Activated naive CD8-positive, alpha-beta T cell treated with anti-CD3 and anti-CD28 coated beads, Interleukin-2, amount 50 U/mL, for 24 hours (primary cell): ENCODE measurements at regions not wholly inside any gene's neighbourhood (a gene's known extent, or its start where the extent isn't known, plus 50 kb on each side); places are given as distances from the start of the nearest gene placed in this dataset.
A peak's percentile ranks its signal among the peaks of the same experiment; 100 is the strongest.

Source experiments
- ATAC-seq: fragments of 150-1000 bp; cut with Tn5 transposase; one replicate; pipeline ENCODE4 v1.10.0; 2021
- DNase-seq: peaks from one replicate; pipeline ENCODE4 v3.0.0; 2021
- H3K27ac Mint-ChIP-seq: one replicate; pipeline ENCODE4 v1.8.0; 2021; ENCODE audit warnings: mild to moderate bottlenecking, mixed read lengths
- H3K27me3 Mint-ChIP-seq: one replicate; pipeline ENCODE4 v1.8.0; 2021; ENCODE audit warnings: mixed read lengths
- H3K36me3 Mint-ChIP-seq: one replicate; pipeline ENCODE4 v1.8.0; 2021; ENCODE audit warnings: low read depth, mixed read lengths
- H3K4me1 Mint-ChIP-seq: one replicate; pipeline ENCODE4 v1.8.0; 2021; ENCODE audit warnings: mixed read lengths
- H3K4me3 Mint-ChIP-seq: one replicate; pipeline ENCODE4 v1.8.0; 2021; ENCODE audit warnings: mild to moderate bottlenecking, moderate library complexity, mixed read lengths
- H3K9me3 Mint-ChIP-seq: one replicate; pipeline ENCODE4 v1.8.0; 2021; ENCODE audit warnings: mixed read lengths

- H3K36me3 Mint-ChIP-seq, result no peaks in the 10 kb centered on the region
Measured at GRCh38 chr11:8740129-8740528, 57.5 kb downstream of the RPL27A start.

GRCh38 chr11:8744423-8744822 is 61.8 kb downstream of the RPL27A start:
- Mint-ChIP-seq H3K27ac (no peak overlapping the region), H3K4me3 (no peak overlapping the region), H3K4me1 (peaks cover 9% of the 10 kb centered on the region), H3K27me3 (peaks cover 3% of the 10 kb centered on the region), H3K9me3 (no peaks in the 10 kb centered on the region), H3K36me3 (no peaks in the 10 kb centered on the region)
- peak; percentile 89 for ATAC-seq
- no peak for DNase-seq

More at GRCh38 chr11:8740129-8740528, 57.5 kb downstream of the RPL27A start:
- Mint-ChIP-seq H3K4me1 (peaks cover 7% of the 10 kb centered on the region), H3K27me3 (peaks cover 3% of the 10 kb centered on the region), H3K9me3 (no peaks in the 10 kb centered on the region), H3K4me3 (no peak overlapping the region), H3K27ac (no peak overlapping the region)
- DNase-seq, result no peak
- no peak for ATAC-seq

- peaks cover 3% of the 10 kb centered on the region for H3K27me3 Mint-ChIP-seq
- H3K27ac Mint-ChIP-seq, result no peak overlapping the region
- no peak for ATAC-seq
Measured at GRCh38 chr11:8745431-8746253, 63.0 kb downstream of the RPL27A start.

GRCh38 chr11:8746331-8746974 is 63.9 kb downstream of the RPL27A start:
- no peak for ATAC-seq
- H3K9me3 Mint-ChIP-seq, result no peaks in the 10 kb centered on the region
- H3K27me3 Mint-ChIP-seq, result peaks cover 3% of the 10 kb centered on the region
- no peak for DNase-seq
- no peak overlapping the region for H3K4me3 Mint-ChIP-seq
- H3K36me3 Mint-ChIP-seq, result no peaks in the 10 kb centered on the region
- no peak overlapping the region for H3K27ac Mint-ChIP-seq
- H3K4me1 Mint-ChIP-seq, result peaks cover 9% of the 10 kb centered on the region

More at GRCh38 chr11:8745431-8746253, 63.0 kb downstream of the RPL27A start:
- no peaks in the 10 kb centered on the region for H3K36me3 Mint-ChIP-seq
- no peaks in the 10 kb centered on the region for H3K9me3 Mint-ChIP-seq
- no peak for DNase-seq
- H3K4me3 Mint-ChIP-seq, result no peak overlapping the region
- H3K4me1 Mint-ChIP-seq, result peaks cover 9% of the 10 kb centered on the region

GRCh38 chr11:8747173-8747572 is 64.6 kb downstream of the RPL27A start:
- H3K27me3 Mint-ChIP-seq, result peaks cover 5% of the 10 kb centered on the region
- H3K4me3 Mint-ChIP-seq, result no peak overlapping the region
- no peaks in the 10 kb centered on the region for H3K9me3 Mint-ChIP-seq
- no peak for ATAC-seq
- peaks cover 9% of the 10 kb centered on the region for H3K4me1 Mint-ChIP-seq
- H3K36me3 Mint-ChIP-seq, result no peaks in the 10 kb centered on the region
- DNase-seq, result no peak
- no peak overlapping the region for H3K27ac Mint-ChIP-seq

GRCh38 chr11:8748317-8748716 is 65.7 kb downstream of the RPL27A start:
- Mint-ChIP-seq H3K9me3 (no peaks in the 10 kb centered on the region), H3K4me3 (no peak overlapping the region), H3K27ac (no peak overlapping the region), H3K27me3 (peaks cover 2% of the 10 kb centered on the region), H3K36me3 (no peaks in the 10 kb centered on the region), H3K4me1 (peaks cover 9% of the 10 kb centered on the region)
- DNase-seq, result no peak
- no peak for ATAC-seq

GRCh38 chr11:8749202-8749601 is 66.6 kb downstream of the RPL27A start:
- H3K36me3 Mint-ChIP-seq, result no peaks in the 10 kb centered on the region
- H3K27me3 Mint-ChIP-seq, result peaks cover 2% of the 10 kb centered on the region
- ATAC-seq (no peak), DNase-seq (no peak)
- H3K27ac Mint-ChIP-seq, result no peak overlapping the region
- H3K4me3 Mint-ChIP-seq, result no peak overlapping the region
- H3K9me3 Mint-ChIP-seq, result no peaks in the 10 kb centered on the region
- H3K4me1 Mint-ChIP-seq, result peaks cover 8% of the 10 kb centered on the region

- no peak for DNase-seq
- Mint-ChIP-seq H3K27ac (no peak overlapping the region), H3K27me3 (peaks cover 2% of the 10 kb centered on the region), H3K36me3 (no peaks in the 10 kb centered on the region), H3K4me1 (no peaks in the 10 kb centered on the region), H3K9me3 (no peaks in the 10 kb centered on the region), H3K4me3 (no peak overlapping the region)
- ATAC-seq, result no peak
Measured at GRCh38 chr11:8754241-8754640, 71.6 kb downstream of the RPL27A start.

GRCh38 chr11:8756201-8756600 is 73.6 kb downstream of the RPL27A start:
- Mint-ChIP-seq H3K27ac (no peak overlapping the region), H3K27me3 (peaks cover 2% of the 10 kb centered on the region), H3K4me1 (no peaks in the 10 kb centered on the region), H3K9me3 (no peaks in the 10 kb centered on the region), H3K36me3 (no peaks in the 10 kb centered on the region), H3K4me3 (no peak overlapping the region)
- ATAC-seq (no peak), DNase-seq (no peak)

- Mint-ChIP-seq H3K27me3 (no peaks in the 10 kb centered on the region), H3K9me3 (no peaks in the 10 kb centered on the region), H3K27ac (no peak overlapping the region), H3K36me3 (no peaks in the 10 kb centered on the region), H3K4me1 (no peaks in the 10 kb centered on the region), H3K4me3 (no peak overlapping the region)
- ATAC-seq (no peak), DNase-seq (no peak)
Measured at GRCh38 chr11:8757047-8757446, 74.5 kb downstream of the RPL27A start.

GRCh38 chr11:8757533-8757932 is 74.9 kb downstream of the RPL27A start:
- H3K4me1 Mint-ChIP-seq, result no peaks in the 10 kb centered on the region

GRCh38 chr11:8758619-8759169 is 76.1 kb downstream of the RPL27A start:
- H3K27ac Mint-ChIP-seq, result no peak overlapping the region
- H3K36me3 Mint-ChIP-seq, result no peaks in the 10 kb centered on the region
- peaks cover 7% of the 10 kb centered on the region for H3K27me3 Mint-ChIP-seq
- no peaks in the 10 kb centered on the region for H3K4me1 Mint-ChIP-seq
- no peaks in the 10 kb centered on the region for H3K9me3 Mint-ChIP-seq
- H3K4me3 Mint-ChIP-seq, result no peak overlapping the region
- DNase-seq (no peak), ATAC-seq (no peak)

More at GRCh38 chr11:8757533-8757932, 74.9 kb downstream of the RPL27A start:
- H3K9me3 Mint-ChIP-seq, result no peaks in the 10 kb centered on the region
- no peaks in the 10 kb centered on the region for H3K36me3 Mint-ChIP-seq
- no peaks in the 10 kb centered on the region for H3K27me3 Mint-ChIP-seq
- H3K4me3 Mint-ChIP-seq, result no peak overlapping the region
- DNase-seq (no peak), ATAC-seq (no peak)
- no peak overlapping the region for H3K27ac Mint-ChIP-seq

GRCh38 chr11:8759634-8760033 is 77.0 kb downstream of the RPL27A start:
- Mint-ChIP-seq H3K27me3 (peaks cover 7% of the 10 kb centered on the region), H3K4me1 (no peaks in the 10 kb centered on the region), H3K27ac (no peak overlapping the region), H3K36me3 (no peaks in the 10 kb centered on the region), H3K9me3 (no peaks in the 10 kb centered on the region), H3K4me3 (no peak overlapping the region)
- ATAC-seq (no peak), DNase-seq (no peak)

GRCh38 chr11:8760896-8761295 is 78.3 kb downstream of the RPL27A start:
- DNase-seq (no peak), ATAC-seq (no peak)
- Mint-ChIP-seq H3K27ac (no peak overlapping the region), H3K36me3 (no peaks in the 10 kb centered on the region), H3K4me1 (no peaks in the 10 kb centered on the region), H3K27me3 (peaks cover 7% of the 10 kb centered on the region), H3K4me3 (no peak overlapping the region), H3K9me3 (no peaks in the 10 kb centered on the region)

- ATAC-seq (no peak), DNase-seq (no peak)
- H3K4me3 Mint-ChIP-seq, result no peak overlapping the region
- no peak overlapping the region for H3K27ac Mint-ChIP-seq
- H3K27me3 Mint-ChIP-seq, result peaks cover 9% of the 10 kb centered on the region
- H3K4me1 Mint-ChIP-seq, result no peaks in the 10 kb centered on the region
- H3K36me3 Mint-ChIP-seq, result no peaks in the 10 kb centered on the region
- no peaks in the 10 kb centered on the region for H3K9me3 Mint-ChIP-seq
Measured at GRCh38 chr11:8763070-8763685, 80.6 kb downstream of the RPL27A start.
